H9 (cell line): ENCODE measurements at regions not wholly inside any gene's neighbourhood (a gene's known extent, or its start where the extent isn't known, plus 50 kb on each side); places are given as distances from the start of the nearest gene placed in this dataset.

Experiments used
- DNase-seq: peaks from one replicate; pipeline ENCODE4 v3.0.0-alpha.2; 2017
- H2AFZ ChIP-seq: one replicate; pipeline ENCODE4 v1.6.1; 2013; ENCODE audit warnings: mild to moderate bottlenecking, low read length, control low read depth, moderate library complexity
- H2AK5ac ChIP-seq: 2 replicates; pipeline ENCODE4 v1.6.1; 2013; ENCODE audit warnings: low read length, control low read depth, mixed read lengths; ENCODE audit not compliant: insufficient read length
- H2BK120ac ChIP-seq: one replicate; pipeline ENCODE4 v1.6.1; 2013; ENCODE audit warnings: low read depth, mild to moderate bottlenecking, low read length, control low read depth, inconsistent platforms; ENCODE audit not compliant: poor library complexity, severe bottlenecking
- H2BK12ac ChIP-seq: 2 replicates; pipeline ENCODE4 v1.6.1; 2013; ENCODE audit warnings: low read length, control low read depth, mixed read lengths, low read depth; ENCODE audit not compliant: insufficient read length
- H2BK15ac ChIP-seq: 2 replicates; pipeline ENCODE4 v1.6.1; 2013; ENCODE audit warnings: low read depth, low read length, control low read depth
- H2BK20ac ChIP-seq: one replicate; pipeline ENCODE4 v1.6.1; 2013; ENCODE audit warnings: low read depth, mild to moderate bottlenecking, low read length, control low read depth, inconsistent platforms; ENCODE audit not compliant: poor library complexity, severe bottlenecking
- H2BK5ac ChIP-seq: 2 replicates; pipeline ENCODE4 v1.6.1; 2013; ENCODE audit warnings: low read length, control low read depth, mixed read lengths; ENCODE audit not compliant: insufficient read length
- H3K14ac ChIP-seq: 2 replicates; pipeline ENCODE4 v1.6.1; 2013; ENCODE audit warnings: low read length, control low read depth; ENCODE audit not compliant: insufficient read depth
- H3K18ac ChIP-seq: 2 replicates; pipeline ENCODE4 v1.6.1; 2013; ENCODE audit warnings: low read depth, mild to moderate bottlenecking, mixed read lengths, low read length, control low read depth; ENCODE audit not compliant: insufficient read length
- H3K23ac ChIP-seq: 2 replicates; pipeline ENCODE4 v1.6.1; 2013; ENCODE audit warnings: low read length, control low read depth, mixed read lengths, low read depth; ENCODE audit not compliant: insufficient read length
- H3K23me2 ChIP-seq: 2 replicates; pipeline ENCODE4 v1.6.1; 2013; ENCODE audit warnings: low read depth, mild to moderate bottlenecking, mixed read lengths, low read length, control low read depth; ENCODE audit not compliant: insufficient read length, poor library complexity, severe bottlenecking
- H3K27ac ChIP-seq: 2 replicates; pipeline ENCODE4 v1.5.1; 2013; ENCODE audit warnings: low read length, control low read depth, mixed read lengths, low read depth; ENCODE audit not compliant: insufficient read length
- H3K27me3 ChIP-seq: 2 replicates; pipeline ENCODE4 v1.6.1; 2013; ENCODE audit warnings: low read length, control low read depth, inconsistent platforms; ENCODE audit not compliant: insufficient read depth
- H3K4ac ChIP-seq: 2 replicates; pipeline ENCODE4 v1.6.1; 2013; ENCODE audit warnings: low read depth, mild to moderate bottlenecking, control low read depth, inconsistent platforms, low read length, moderate library complexity
- H3K4me1 ChIP-seq: 2 replicates; pipeline ENCODE4 v1.6.1; 2013; ENCODE audit warnings: low read length, control low read depth, inconsistent platforms; ENCODE audit not compliant: insufficient read depth
- H3K4me2 ChIP-seq: 2 replicates; pipeline ENCODE4 v1.6.1; 2013; ENCODE audit warnings: low read length, control low read depth, mixed read lengths; ENCODE audit not compliant: insufficient read length, insufficient read depth
- H3K56ac ChIP-seq: 2 replicates; pipeline ENCODE4 v1.6.1; 2013; ENCODE audit warnings: low read depth, mild to moderate bottlenecking, mixed read lengths, low read length, control low read depth; ENCODE audit not compliant: insufficient read length
- H3K79me1 ChIP-seq: 2 replicates; pipeline ENCODE4 v1.6.1; 2013; ENCODE audit warnings: low read depth, mild to moderate bottlenecking, moderate library complexity, low read length, control low read depth, inconsistent platforms; ENCODE audit not compliant: insufficient read depth, poor library complexity, severe bottlenecking
- H3K79me2 ChIP-seq: 2 replicates; pipeline ENCODE4 v1.6.1; 2013; ENCODE audit warnings: low read length, control low read depth, inconsistent platforms; ENCODE audit not compliant: insufficient read depth
- H3K9ac ChIP-seq: 2 replicates; pipeline ENCODE4 v1.6.1; 2013; ENCODE audit warnings: low read length, control low read depth, mixed read lengths; ENCODE audit not compliant: insufficient read length; ENCODE audit errors: extremely low read depth
- H3K9me3 ChIP-seq: one replicate; pipeline ENCODE4 v1.6.1; 2013; ENCODE audit warnings: low read depth, low read length, inconsistent platforms; ENCODE audit not compliant: control insufficient read depth
- H3T11ph ChIP-seq: one replicate; pipeline ENCODE4 v1.6.1; 2013; ENCODE audit warnings: mild to moderate bottlenecking, low read length, control low read depth, inconsistent platforms
- H4K20me1 ChIP-seq: one replicate; pipeline ENCODE4 v1.6.1; 2013; ENCODE audit not compliant: control insufficient read depth, insufficient read length, insufficient read depth
- H4K5ac ChIP-seq: 2 replicates; pipeline ENCODE4 v1.6.1; 2013; ENCODE audit warnings: low read depth, mild to moderate bottlenecking, mixed read lengths, low read length, control low read depth; ENCODE audit not compliant: insufficient read length
- H4K8ac ChIP-seq: replicated peaks from 2 replicates; pipeline ENCODE4 v1.6.1; 2013; ENCODE audit warnings: low read length, control low read depth, mixed read lengths, low read depth; ENCODE audit not compliant: insufficient read length
- H4K91ac ChIP-seq: 2 replicates; pipeline ENCODE4 v1.6.1; 2013; ENCODE audit warnings: low read depth, mild to moderate bottlenecking, moderate library complexity, mixed read lengths, low read length, control low read depth; ENCODE audit not compliant: insufficient read length
- H3K27ac Mint-ChIP-seq, 3 experiments: 2 replicates in 2 of 3; 3 replicates in 1 of 3; pipeline ENCODE4 v1.8.0; 2020 to 2021; ENCODE audit warnings: mixed read lengths in 3 of 3, mild to moderate bottlenecking in 1 of 3, moderate library complexity in 1 of 3
- H3K27me3 Mint-ChIP-seq: 2 replicates; pipeline ENCODE4 v1.8.0; 2021; ENCODE audit warnings: low read depth, mild to moderate bottlenecking, moderate library complexity, mixed read lengths
- H3K36me3 Mint-ChIP-seq, 3 experiments: 2 replicates in 2 of 3; 3 replicates in 1 of 3; pipeline ENCODE4 v1.8.0; 2020 to 2021; ENCODE audit warnings: low read depth in 3 of 3, mixed read lengths in 3 of 3; ENCODE audit not compliant: insufficient read depth in 1 of 3
- H3K4me1 Mint-ChIP-seq, 2 experiments: 2 replicates each; pipeline ENCODE4 v1.8.0; 2020; ENCODE audit warnings: mixed read lengths in 2 of 2
- H3K4me3 Mint-ChIP-seq, 2 experiments: 2 replicates in 1 of 2; 3 replicates in 1 of 2; pipeline ENCODE4 v1.8.0; 2020 to 2021; ENCODE audit warnings: mild to moderate bottlenecking in 2 of 2, mixed read lengths in 2 of 2, moderate library complexity in 1 of 2
- H3K9me3 Mint-ChIP-seq, 2 experiments: 2 replicates in 1 of 2; 3 replicates in 1 of 2; pipeline ENCODE4 v1.8.0; 2020; ENCODE audit warnings: mild to moderate bottlenecking in 2 of 2, mixed read lengths in 2 of 2, moderate library complexity in 1 of 2
- CTCF ChIP-seq: fragments of 200-600 bp; sonication (generic); conservative IDR thresholded peaks from 3 replicates; pipeline ENCODE4 v1.8.0; 2021; ENCODE audit warnings: antibody characterized with exemption, mild to moderate bottlenecking
- WGBS: extraction: QIAGEN DNeasy Blood & Tissue Kit; methylation state at CpG from one replicate; pipeline ENCODE4 v1.1.7; 2013; ENCODE audit warnings: missing lambda C conversion rate, low lambda C conversion rate, mixed read lengths; ENCODE audit not compliant: insufficient read length; ENCODE audit errors: extremely low coverage; 5-methylcytosine and 5-hydroxymethylcytosine counted together

- no CpG with 5 or more reads among the region's 3 CpGs for WGBS
- H2AK5ac ChIP-seq, result no peak overlapping the region
- H3K18ac ChIP-seq, result no peak overlapping the region
- H3K23ac ChIP-seq, result no peak overlapping the region
- no peak overlapping the region for H3K56ac ChIP-seq
- no peaks in the 10 kb centered on the region for H3K79me2 ChIP-seq
- no peak overlapping the region for H3K27ac ChIP-seq
- no peak overlapping the region for H2BK12ac ChIP-seq
- no peak overlapping the region for H3K4me2 ChIP-seq
- Mint-ChIP-seq H3K4me1 (peaks cover 3 to 8% of the 10 kb centered on the region in 2 experiments; a peak in 2 of 4 replicates), H3K27me3 (no peaks in the 10 kb centered on the region), H3K4me3 (no peak overlapping the region), H3K27ac (no peak overlapping the region), H3K36me3 (peaks cover 0 to 7% (median 0%) of the 10 kb centered on the region in 3 experiments; a peak in 2 of 7 replicates), H3K9me3 (no peaks in the 10 kb centered on the region)
- no peak overlapping the region for H4K91ac ChIP-seq
- peaks cover 4% of the 10 kb centered on the region; the same call in 1 of the 2 replicates for H3K4me1 ChIP-seq
- no peaks in the 10 kb centered on the region for H3K23me2 ChIP-seq
- H4K5ac ChIP-seq, result no peak overlapping the region
- no peaks in the 10 kb centered on the region for H3K27me3 ChIP-seq
- no peak for DNase-seq
- no peak overlapping the region for H2BK5ac ChIP-seq
- no peak overlapping the region for H2BK120ac ChIP-seq
- H4K8ac ChIP-seq, result no peak overlapping the region
- no peaks in the 10 kb centered on the region for H3K9me3 ChIP-seq
- no peak overlapping the region for H2AFZ ChIP-seq
- H2BK15ac ChIP-seq, result no peak overlapping the region
- H4K20me1 ChIP-seq, result no peaks in the 10 kb centered on the region
- no peak for TF ChIP-seq CTCF
- no peak overlapping the region for H3K4ac ChIP-seq
- H3K9ac ChIP-seq, result no peak overlapping the region
- no peak overlapping the region for H3K14ac ChIP-seq
- no peak overlapping the region for H3T11ph ChIP-seq
- H2BK20ac ChIP-seq, result no peak overlapping the region
- H3K79me1 ChIP-seq, result no peaks in the 10 kb centered on the region
Measured at GRCh38 chr20:40233406-40233805, 455.6 kb downstream of the MAFB start.
